ENCODE measurements at regions not wholly inside any gene's neighbourhood (a gene's known extent, or its start where the extent isn't known, plus 50 kb on each side); places are given as distances from the start of the nearest gene placed in this dataset.

GRCh38 chr12:89787763-89788162 is 79.1 kb upstream of the ATP2B1 start:
- 65 to 84% (median 69%) methylated on average over 2 of the region's 2 CpGs for WGBS, 5 donors
- peaks cover 0 to 30% (median 19%) of the 10 kb centered on the region in 8 donors for H3K9me3 ChIP-seq
- no peaks in the 10 kb centered on the region for H3K36me3 ChIP-seq
- no peak for TF ChIP-seq POLR2A (IDR thresholded peaks at IDR 0.05)
- no peak for TF ChIP-seq CTCF (IDR thresholded peaks at IDR 0.05 in 8 of 11, conservative IDR thresholded peaks at IDR 0.05 in 3 of 11)
- TF ChIP-seq POLR2AphosphoS5 (IDR thresholded peaks at IDR 0.05): no peak
- peaks cover 0 to 26% (median 13%) of the 10 kb centered on the region in 6 donors for H3K4me1 ChIP-seq
- no peaks in the 10 kb centered on the region for H3K27me3 ChIP-seq (replicated peaks in 1 of 7)
- H3K27ac ChIP-seq: no peak overlapping the region
- intact Hi-C loops (cut with DNase I; ENCODE audit: low total_unique reads): no loop called here
- no peak overlapping the region for H3K4me3 ChIP-seq
- DNase-seq: no peak

GRCh38 chr12:89786177-89786810 is 77.7 kb upstream of the ATP2B1 start:
- no peaks in the 10 kb centered on the region for H3K36me3 ChIP-seq
- no peak for DNase-seq
- no peak overlapping the region for H3K4me3 ChIP-seq
- no peaks in the 10 kb centered on the region for H3K27me3 ChIP-seq (replicated peaks in 1 of 7)
- intact Hi-C loops (cut with DNase I; ENCODE audit: low total_unique reads): no loop called here
- peaks cover 0 to 30% (median 19%) of the 10 kb centered on the region in 8 donors for H3K9me3 ChIP-seq
- no peak for TF ChIP-seq POLR2AphosphoS5 (IDR thresholded peaks at IDR 0.05)
- no peak for TF ChIP-seq POLR2A (IDR thresholded peaks at IDR 0.05)
- no peak for TF ChIP-seq CTCF (IDR thresholded peaks at IDR 0.05 in 8 of 11, conservative IDR thresholded peaks at IDR 0.05 in 3 of 11)
- 78 to 100% (median 91%) methylated on average over 1 to 2 of the region's 2 CpGs for WGBS, 5 donors
- peaks cover 0 to 26% (median 13%) of the 10 kb centered on the region in 6 donors for H3K4me1 ChIP-seq
- H3K27ac ChIP-seq: no peak overlapping the region

GRCh38 chr12:89783359-89784060 is 74.9 kb upstream of the ATP2B1 start:
- DNase-seq: no peak
- TF ChIP-seq CTCF (IDR thresholded peaks at IDR 0.05 in 8 of 11, conservative IDR thresholded peaks at IDR 0.05 in 3 of 11) (no peak), POLR2AphosphoS5 (IDR thresholded peaks at IDR 0.05) (no peak), POLR2A (IDR thresholded peaks at IDR 0.05) (no peak)
- intact Hi-C loops (cut with DNase I; ENCODE audit: low total_unique reads): no loop called here
- Histone ChIP-seq H3K36me3 (no peaks in the 10 kb centered on the region), H3K9me3 (peaks cover 0 to 30% (median 19%) of the 10 kb centered on the region in 8 donors), H3K4me3 (no peak overlapping the region), H3K27me3 (replicated peaks in 1 of 7) (no peaks in the 10 kb centered on the region), H3K4me1 (peaks cover 0 to 11% (median 4%) of the 10 kb centered on the region in 6 donors), H3K27ac (no peak overlapping the region)
- WGBS, 5 donors: 35 to 53% (median 43%) methylated on average over 3 of the region's 3 CpGs

- WGBS, 5 donors: 72 to 84% (median 80%) methylated on average over 1 of the region's 1 CpG
- intact Hi-C loops (cut with DNase I; ENCODE audit: low total_unique reads): no loop called here
- DNase-seq: no peak
- Histone ChIP-seq H3K27ac (no peak overlapping the region), H3K4me3 (no peak overlapping the region), H3K9me3 (peaks cover 0 to 30% (median 19%) of the 10 kb centered on the region in 8 donors), H3K4me1 (peaks cover 0 to 11% (median 4%) of the 10 kb centered on the region in 6 donors), H3K36me3 (no peaks in the 10 kb centered on the region), H3K27me3 (replicated peaks in 1 of 7) (no peaks in the 10 kb centered on the region)
- TF ChIP-seq CTCF (IDR thresholded peaks at IDR 0.05 in 8 of 11, conservative IDR thresholded peaks at IDR 0.05 in 3 of 11) (no peak), POLR2A (IDR thresholded peaks at IDR 0.05) (no peak), POLR2AphosphoS5 (IDR thresholded peaks at IDR 0.05) (no peak)
These were observed 74.2 kb upstream of the ATP2B1 start for GRCh38 chr12:89782807-89783206.

Measured in spleen (tissue), 11 donors.